CD14-positive monocyte (primary cell): ENCODE measurements at regions not wholly inside any gene's neighbourhood (a gene's known extent, or its start where the extent isn't known, plus 50 kb on each side); places are given as distances from the start of the nearest gene placed in this dataset.

ENCODE experiments used
- DNase-seq, 3 donors: peaks; one replicate each; pipeline ENCODE4 v3.0.0-alpha.2; 2011 to 2022
- H2AFZ ChIP-seq: 2 replicates; pipeline ENCODE4 v1.6.0; 2012; ENCODE audit warnings: mild to moderate bottlenecking, low read depth, low read length, inconsistent platforms; ENCODE audit not compliant: insufficient read depth, poor library complexity, severe bottlenecking
- H3K27ac ChIP-seq, 2 donors: 1 replicate in 1 of 2; 2 replicates in 1 of 2; pipeline ENCODE4 v1.5.1; 2012 to 2013; ENCODE audit warnings: low read length in 2 of 2, control low read depth in 1 of 2, inconsistent platforms in 1 of 2, low read depth in 1 of 2, mild to moderate bottlenecking in 1 of 2
- H3K27me3 ChIP-seq, 2 donors: one replicate each; pipeline versions ENCODE4 v1.6.0 to v1.6.1; 2011 to 2013; ENCODE audit warnings: low read length in 2 of 2; ENCODE audit not compliant: control insufficient read depth in 2 of 2, insufficient read depth in 2 of 2
- H3K36me3 ChIP-seq, 2 donors: replicated peaks in 1 of 2; 1 replicate in 1 of 2; 2 replicates in 1 of 2; pipeline versions ENCODE4 v1.5.1 to v1.6.1; 2012 to 2013; ENCODE audit warnings: low read length in 2 of 2, control low read depth in 1 of 2, inconsistent platforms in 1 of 2, mild to moderate bottlenecking in 1 of 2; ENCODE audit not compliant: insufficient read depth in 2 of 2, control insufficient read depth in 1 of 2
- H3K4me1 ChIP-seq, 2 donors: 1 replicate in 1 of 2; 2 replicates in 1 of 2; pipeline versions ENCODE4 v1.5.1 to v1.6.1; 2012 to 2013; ENCODE audit warnings: low read length in 2 of 2, control low read depth in 1 of 2, inconsistent platforms in 1 of 2, mild to moderate bottlenecking in 1 of 2, moderate library complexity in 1 of 2; ENCODE audit not compliant: insufficient read depth in 2 of 2, control insufficient read depth in 1 of 2
- H3K4me2 ChIP-seq: replicated peaks from 2 replicates; pipeline ENCODE3; 2012; ENCODE audit warnings: low read length, moderate library complexity, mild to moderate bottlenecking; ENCODE audit not compliant: poor library complexity, severe bottlenecking; ENCODE audit errors: extremely low read depth
- H3K4me3 ChIP-seq, 3 experiments: fragments of 200-600 bp in 1 of 3; sonication (generic) in 1 of 3; replicated peaks in 1 of 3; 1 replicate in 2 of 3; 2 replicates in 1 of 3; pipeline ENCODE4 v1.5.1; 2011 to 2013; ENCODE audit warnings: low read length in 3 of 3, mild to moderate bottlenecking in 3 of 3, control low read depth in 2 of 3, low read depth in 2 of 3, inconsistent platforms in 1 of 3, moderate library complexity in 1 of 3
- H3K79me2 ChIP-seq: 2 replicates; pipeline ENCODE4 v1.6.0; 2012; ENCODE audit warnings: mild to moderate bottlenecking, control low read depth, inconsistent platforms, low read length, moderate library complexity; ENCODE audit not compliant: insufficient read depth
- H3K9ac ChIP-seq: 2 replicates; pipeline ENCODE4 v1.6.0; 2017; ENCODE audit warnings: low read length, mild to moderate bottlenecking; ENCODE audit not compliant: insufficient read depth, poor library complexity, severe bottlenecking
- H3K9me3 ChIP-seq, 2 donors: replicated peaks in 1 of 2; 1 replicate in 1 of 2; 2 replicates in 1 of 2; pipeline versions ENCODE4 v1.5.1 to v1.6.1; 2012 to 2013; ENCODE audit warnings: low read length in 2 of 2, control low read depth in 1 of 2; ENCODE audit not compliant: control insufficient read depth in 1 of 2, insufficient read depth in 1 of 2
- H4K20me1 ChIP-seq: 2 replicates; pipeline ENCODE4 v1.6.0; 2012; ENCODE audit warnings: mild to moderate bottlenecking, low read length, control low read depth, moderate library complexity; ENCODE audit not compliant: insufficient read depth
- H3K27ac Mint-ChIP-seq, 7 donors: one replicate each; pipeline ENCODE4 v1.8.0; 2020; ENCODE audit warnings: mild to moderate bottlenecking in 7 of 7, mixed read lengths in 7 of 7, moderate library complexity in 6 of 7, inconsistent platforms in 2 of 7
- H3K27me3 Mint-ChIP-seq, 3 donors: one replicate each; pipeline ENCODE4 v1.8.0; 2021 to 2022; ENCODE audit warnings: low read depth in 3 of 3, mild to moderate bottlenecking in 3 of 3, mixed read lengths in 3 of 3, moderate library complexity in 3 of 3, inconsistent platforms in 1 of 3
- H3K36me3 Mint-ChIP-seq, 2 donors: one replicate each; pipeline ENCODE4 v1.8.0; 2020; ENCODE audit warnings: mixed read lengths in 2 of 2, inconsistent platforms in 1 of 2, mild to moderate bottlenecking in 1 of 2
- H3K4me1 Mint-ChIP-seq: one replicate; pipeline ENCODE4 v1.8.0; 2020; ENCODE audit warnings: mild to moderate bottlenecking, mixed read lengths
- H3K4me3 Mint-ChIP-seq, 2 donors: one replicate each; pipeline ENCODE4 v1.8.0; 2020; ENCODE audit warnings: mild to moderate bottlenecking in 2 of 2, mixed read lengths in 2 of 2, moderate library complexity in 1 of 2
- H3K9me3 Mint-ChIP-seq, 7 donors: one replicate each; pipeline ENCODE4 v1.8.0; 2020 to 2022; ENCODE audit warnings: mixed read lengths in 7 of 7, mild to moderate bottlenecking in 6 of 7, moderate library complexity in 6 of 7, inconsistent platforms in 2 of 7
- CTCF ChIP-seq: fragments of 200-600 bp; IDR thresholded peaks from one replicate; pipeline ENCODE4 v1.8.0; 2022; ENCODE audit warnings: antibody characterized with exemption, mild to moderate bottlenecking
- WGBS: methylation state at CpG from one replicate; pipeline ENCODE4 v1.1.5; 2013; ENCODE audit warnings: missing lambda C conversion rate; ENCODE audit not compliant: insufficient coverage; 5-methylcytosine and 5-hydroxymethylcytosine counted together
- intact Hi-C, 2 donors: fragments of 100-400 bp; cut with micrococcal nuclease; formaldehyde crosslinking; loops; one replicate each; pipeline versions ENCODE4 v1.15.0 to v1.15.1; 2023

- Histone ChIP-seq H3K4me3 (no peak overlapping the region), H3K27ac (no peak overlapping the region), H3K36me3 (no peaks in the 10 kb centered on the region), H3K27me3 (no peaks in the 10 kb centered on the region), H3K9me3 (no peaks in the 10 kb centered on the region), H4K20me1 (no peaks in the 10 kb centered on the region), H3K9ac (no peak overlapping the region), H3K4me1 (no peaks in the 10 kb centered on the region), H3K79me2 (no peaks in the 10 kb centered on the region), H3K4me2 (no peak overlapping the region), H2AFZ (no peak overlapping the region)
- Mint-ChIP-seq H3K27me3 (no peaks in the 10 kb centered on the region), H3K36me3 (no peaks in the 10 kb centered on the region), H3K27ac (no peak overlapping the region), H3K4me3 (no peak overlapping the region), H3K9me3 (peaks cover 0 to 1% (median 0%) of the 10 kb centered on the region in 7 donors), H3K4me1 (peaks cover 18% of the 10 kb centered on the region)
- TF ChIP-seq CTCF = no peak
- intact Hi-C loops = no loop called here
- WGBS = no CpG with 5 or more reads among the region's 3 CpGs
- DNase-seq = no peak
Measured at GRCh38 chr12:77433799-77434198, 368.4 kb upstream of the E2F7 start.

- intact Hi-C loops = no loop called here
Measured at GRCh38 chr12:77429426-77429825, 364.1 kb upstream of the E2F7 start.

More at GRCh38 chr12:77429426-77429825, 364.1 kb upstream of the E2F7 start:
- Histone ChIP-seq H3K9me3 (peaks cover 0 to 3% of the 10 kb centered on the region in 2 donors), H3K79me2 (no peaks in the 10 kb centered on the region), H4K20me1 (no peaks in the 10 kb centered on the region), H3K4me3 (no peak overlapping the region), H3K4me2 (no peak overlapping the region), H3K27ac (no peak overlapping the region), H3K27me3 (no peaks in the 10 kb centered on the region), H3K36me3 (no peaks in the 10 kb centered on the region), H3K9ac (no peak overlapping the region), H3K4me1 (no peaks in the 10 kb centered on the region), H2AFZ (no peak overlapping the region)
- no CpG with 5 or more reads among the region's 1 CpG for WGBS
- peaks cover 5% of the 10 kb centered on the region for H3K4me1 Mint-ChIP-seq
- no peak overlapping the region for H3K27ac Mint-ChIP-seq
- H3K36me3 Mint-ChIP-seq = no peaks in the 10 kb centered on the region
- peaks cover 0 to 3% (median 2%) of the 10 kb centered on the region in 3 donors for H3K27me3 Mint-ChIP-seq
- H3K4me3 Mint-ChIP-seq = no peak overlapping the region
- TF ChIP-seq CTCF = no peak
- H3K9me3 Mint-ChIP-seq = peaks cover 0 to 11% (median 7%) of the 10 kb centered on the region in 7 donors
- no peak for DNase-seq
